SH-SY5Y (cell line): ENCODE measurements at regions not wholly inside any gene's neighbourhood (a gene's known extent, or its start where the extent isn't known, plus 50 kb on each side); places are given as distances from the start of the nearest gene placed in this dataset.

Experiments used
- GATA2 ChIP-seq: IDR thresholded peaks from 2 replicates; pipeline ENCODE4 v1.6.1; 2011; ENCODE audit warnings: mild to moderate bottlenecking, low read depth, low read length
- GATA3 ChIP-seq: IDR thresholded peaks from 2 replicates; pipeline ENCODE4 v1.6.1; 2011; ENCODE audit warnings: low read depth, mild to moderate bottlenecking, low read length, moderate library complexity

DNA sequence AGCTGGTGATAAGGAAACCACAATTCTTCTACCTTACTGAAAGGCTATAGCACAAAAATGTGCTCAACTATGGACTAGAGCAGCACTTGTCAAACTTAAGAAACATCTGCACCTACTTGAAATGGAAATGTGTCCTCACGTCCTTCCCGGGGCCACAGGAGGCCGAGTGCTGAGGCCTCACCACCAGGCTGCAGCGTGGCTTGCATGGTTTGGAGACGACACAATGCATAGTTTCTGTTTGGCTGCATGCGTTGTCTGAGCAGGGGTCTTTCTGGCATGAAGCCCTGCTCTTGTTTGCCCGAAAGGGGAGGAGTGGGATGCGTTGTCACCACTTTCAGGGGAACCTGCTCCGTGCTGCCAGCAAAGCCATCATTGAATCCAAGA is 228.8 kb downstream of the TTLL2 start:
- TF ChIP-seq GATA2 (no peak), GATA3 (no peak)
